ENCODE measurements at regions not wholly inside any gene's neighbourhood (a gene's known extent, or its start where the extent isn't known, plus 50 kb on each side); places are given as distances from the start of the nearest gene placed in this dataset.

- no peak for TF ChIP-seq CTCF (IDR thresholded peaks at IDR 0.05; ENCODE audit: insufficient read depth, low read length)
- H3K4me3 ChIP-seq (ENCODE audit: low read depth, low read length), result no peak overlapping the region
- DNase-seq (ENCODE audit: low read depth), result no peak
Observed at GRCh38 chr4:160492181-160492580, 1389.3 kb downstream of the RAPGEF2 start.

GRCh38 chr4:160493206-160493605, 1390.3 kb downstream of the RAPGEF2 start:
- TF ChIP-seq CTCF (IDR thresholded peaks at IDR 0.05; ENCODE audit: insufficient read depth, low read length), result no peak
- H3K4me3 ChIP-seq (ENCODE audit: low read depth, low read length), result no peak overlapping the region
- DNase-seq (ENCODE audit: low read depth), result no peak

DNA sequence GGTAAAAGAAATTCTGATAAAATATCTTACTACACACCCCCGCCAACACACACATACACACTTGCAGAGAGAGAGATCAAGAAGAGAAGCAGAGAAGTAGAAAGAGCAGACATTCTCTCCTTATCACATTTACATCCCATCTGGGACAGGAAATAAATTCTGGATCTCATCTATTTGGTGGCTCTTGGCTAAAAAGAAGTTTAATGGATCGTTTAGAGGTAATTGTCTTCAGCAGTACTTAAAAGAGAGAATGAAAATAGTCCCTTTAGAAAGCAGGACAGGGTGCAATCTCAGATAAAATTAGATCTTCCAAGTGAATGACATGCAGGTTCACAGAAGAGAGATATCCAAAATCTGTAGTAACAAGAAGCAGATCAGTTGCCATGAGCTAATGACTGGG, 1392.5 kb downstream of the RAPGEF2 start:
- no peak for TF ChIP-seq CTCF (IDR thresholded peaks at IDR 0.05; ENCODE audit: insufficient read depth, low read length)

GRCh38 chr4:160498211-160498610, 1395.3 kb downstream of the RAPGEF2 start:
- DNase-seq (ENCODE audit: low read depth), result no peak
- H3K4me3 ChIP-seq (ENCODE audit: low read depth, low read length), result no peak overlapping the region
- no peak for TF ChIP-seq CTCF (IDR thresholded peaks at IDR 0.05; ENCODE audit: insufficient read depth, low read length)

More for the DNA sequence above, 1392.5 kb downstream of the RAPGEF2 start:
- no peak overlapping the region for H3K4me3 ChIP-seq (ENCODE audit: low read depth, low read length)
- no peak for DNase-seq (ENCODE audit: low read depth)

DNA sequence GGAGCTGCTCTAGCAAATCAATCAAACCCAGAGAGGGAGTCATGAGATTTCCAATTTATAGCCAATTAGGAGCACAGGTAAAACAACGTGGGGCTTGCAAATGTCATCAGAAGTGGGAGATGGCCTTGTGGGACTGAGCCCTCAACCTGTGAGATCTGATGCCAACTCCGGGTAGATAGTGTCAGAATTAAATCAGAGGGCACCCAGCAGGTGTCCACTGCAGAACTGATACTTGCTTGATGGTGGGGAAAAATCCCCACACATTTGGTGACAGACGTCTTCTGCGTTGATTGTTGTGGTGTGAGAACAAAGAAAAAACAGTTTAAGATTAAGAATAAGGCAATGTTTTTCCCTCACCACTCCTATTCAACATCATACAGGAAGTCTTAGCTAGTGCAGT, 1402.8 kb downstream of the RAPGEF2 start:
- no peak overlapping the region for H3K4me3 ChIP-seq (ENCODE audit: low read depth, low read length)
- DNase-seq (ENCODE audit: low read depth), result no peak
- no peak for TF ChIP-seq CTCF (IDR thresholded peaks at IDR 0.05; ENCODE audit: insufficient read depth, low read length)

DNA sequence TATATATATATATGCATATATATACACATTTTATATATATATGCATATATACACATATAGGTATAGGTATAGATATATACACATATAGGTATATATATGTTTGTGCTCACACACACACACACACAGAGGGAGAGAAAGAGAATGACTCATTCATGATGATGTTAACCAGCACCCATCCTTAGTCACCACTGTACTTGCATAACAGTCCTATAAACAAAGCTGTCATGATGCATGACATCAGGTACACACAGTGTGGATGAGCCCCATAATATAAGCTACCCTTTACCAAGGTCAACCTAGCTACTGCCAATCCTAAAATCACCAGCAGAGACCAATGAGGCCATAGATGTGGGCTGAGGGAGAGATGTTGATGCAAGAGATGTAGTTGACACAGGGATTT, 1408.0 kb downstream of the RAPGEF2 start:
- no peak overlapping the region for H3K4me3 ChIP-seq (ENCODE audit: low read depth, low read length)
- no peak for TF ChIP-seq CTCF (IDR thresholded peaks at IDR 0.05; ENCODE audit: insufficient read depth, low read length)
- DNase-seq (ENCODE audit: low read depth), result no peak

GRCh38 chr4:160514126-160514525, 1411.2 kb downstream of the RAPGEF2 start:
- DNase-seq (ENCODE audit: low read depth), result no peak
- H3K4me3 ChIP-seq (ENCODE audit: low read depth, low read length), result no peak overlapping the region
- no peak for TF ChIP-seq CTCF (IDR thresholded peaks at IDR 0.05; ENCODE audit: insufficient read depth, low read length)

All from fibroblast of the aortic adventitia (primary cell).